Trophoblast cell (in vitro differentiated cells and primary cell): ENCODE measurements at regions not wholly inside any gene's neighbourhood (a gene's known extent, or its start where the extent isn't known, plus 50 kb on each side); places are given as distances from the start of the nearest gene placed in this dataset.
A peak's percentile ranks its signal among the peaks of the same experiment; 100 is the strongest.
"Not testable (repeated sequence)": the region's sequence is repeated elsewhere in the genome, so short reads cannot be mapped to it uniquely, and the experiment has no call there.

Source experiments
- DNase-seq, 2 donors: peaks; one replicate each; pipeline ENCODE4 v3.0.0-alpha.2; 2016
- H2AFZ ChIP-seq: 2 replicates; pipeline ENCODE4 v1.6.1; 2013; ENCODE audit warnings: low read length, moderate library complexity, mild to moderate bottlenecking; ENCODE audit not compliant: insufficient read depth, poor library complexity
- H2AK5ac ChIP-seq: 2 replicates; pipeline ENCODE4 v1.6.1; 2013; ENCODE audit warnings: mild to moderate bottlenecking, low read length
- H2BK120ac ChIP-seq: 2 replicates; pipeline ENCODE4 v1.6.1; 2013; ENCODE audit warnings: low read length, mild to moderate bottlenecking, moderate library complexity; ENCODE audit not compliant: insufficient read depth, poor library complexity
- H2BK12ac ChIP-seq: 2 replicates; pipeline ENCODE4 v1.6.1; 2013; ENCODE audit warnings: mild to moderate bottlenecking, low read length, moderate library complexity
- H2BK5ac ChIP-seq: 2 replicates; pipeline ENCODE4 v1.6.1; 2013; ENCODE audit warnings: low read length, low read depth, moderate library complexity, mild to moderate bottlenecking; ENCODE audit not compliant: poor library complexity
- H3K14ac ChIP-seq: 2 replicates; pipeline ENCODE4 v1.6.1; 2013; ENCODE audit warnings: mild to moderate bottlenecking, low read length
- H3K18ac ChIP-seq: 2 replicates; pipeline ENCODE4 v1.6.1; 2013; ENCODE audit warnings: mild to moderate bottlenecking, low read length
- H3K23ac ChIP-seq: 2 replicates; pipeline ENCODE4 v1.6.1; 2013; ENCODE audit warnings: low read length
- H3K27ac ChIP-seq: 2 replicates; pipeline ENCODE4 v1.5.1; 2013; ENCODE audit warnings: low read depth, mild to moderate bottlenecking, inconsistent platforms, low read length, moderate library complexity
- H3K27me3 ChIP-seq: 2 replicates; pipeline ENCODE4 v1.6.1; 2013; ENCODE audit warnings: inconsistent platforms, mild to moderate bottlenecking, low read length, moderate library complexity; ENCODE audit not compliant: insufficient read depth
- H3K36me3 ChIP-seq, 2 experiments: 1 replicate in 1 of 2; 2 replicates in 1 of 2; pipeline ENCODE4 v1.6.1; 2013; ENCODE audit warnings: low read length in 2 of 2, mild to moderate bottlenecking in 2 of 2, moderate library complexity in 1 of 2; ENCODE audit not compliant: insufficient read depth in 2 of 2, control insufficient read depth in 1 of 2
- H3K4ac ChIP-seq: 2 replicates; pipeline ENCODE4 v1.6.1; 2013; ENCODE audit warnings: low read depth, mild to moderate bottlenecking, low read length, moderate library complexity
- H3K4me1 ChIP-seq, 2 experiments: 1 replicate in 1 of 2; 2 replicates in 1 of 2; pipeline ENCODE4 v1.6.1; 2013; ENCODE audit warnings: low read length in 2 of 2, mild to moderate bottlenecking in 2 of 2, moderate library complexity in 1 of 2; ENCODE audit not compliant: insufficient read depth in 2 of 2, control insufficient read depth in 1 of 2
- H3K4me2 ChIP-seq: 2 replicates; pipeline ENCODE4 v1.6.1; 2013; ENCODE audit warnings: inconsistent platforms, mild to moderate bottlenecking, low read length, moderate library complexity
- H3K4me3 ChIP-seq: 2 replicates; pipeline ENCODE4 v1.5.1; 2013; ENCODE audit warnings: mild to moderate bottlenecking, low read depth, low read length, inconsistent platforms
- H3K79me1 ChIP-seq: one replicate; pipeline ENCODE4 v1.6.1; 2013; ENCODE audit warnings: low read length
- H3K79me2 ChIP-seq: 2 replicates; pipeline ENCODE4 v1.6.1; 2013; ENCODE audit warnings: low read length, mild to moderate bottlenecking; ENCODE audit not compliant: control insufficient read depth, insufficient read depth, poor library complexity
- H3K9ac ChIP-seq: 2 replicates; pipeline ENCODE4 v1.6.1; 2013; ENCODE audit warnings: mild to moderate bottlenecking, low read length
- H3K9me3 ChIP-seq: 2 replicates; pipeline ENCODE4 v1.6.1; 2013; ENCODE audit warnings: low read depth, mild to moderate bottlenecking, control low read depth, inconsistent platforms, low read length; ENCODE audit not compliant: insufficient read depth
- H4K12ac ChIP-seq: 2 replicates; pipeline ENCODE4 v1.6.1; 2013; ENCODE audit warnings: low read depth, mild to moderate bottlenecking, low read length, moderate library complexity
- H4K8ac ChIP-seq: 2 replicates; pipeline ENCODE4 v1.6.1; 2013; ENCODE audit warnings: low read depth, mild to moderate bottlenecking, low read length, moderate library complexity
- H4K91ac ChIP-seq: one replicate; pipeline ENCODE4 v1.6.1; 2013; ENCODE audit warnings: low read depth, mild to moderate bottlenecking, low read length, moderate library complexity
- WGBS: extraction: QIAGEN DNeasy Blood & Tissue Kit; methylation state at CpG from one replicate; pipeline ENCODE4 v1.1.7; 2013; ENCODE audit warnings: missing lambda C conversion rate; ENCODE audit not compliant: insufficient read length, insufficient coverage; ENCODE audit errors: extremely low coverage; 5-methylcytosine and 5-hydroxymethylcytosine counted together

DNA sequence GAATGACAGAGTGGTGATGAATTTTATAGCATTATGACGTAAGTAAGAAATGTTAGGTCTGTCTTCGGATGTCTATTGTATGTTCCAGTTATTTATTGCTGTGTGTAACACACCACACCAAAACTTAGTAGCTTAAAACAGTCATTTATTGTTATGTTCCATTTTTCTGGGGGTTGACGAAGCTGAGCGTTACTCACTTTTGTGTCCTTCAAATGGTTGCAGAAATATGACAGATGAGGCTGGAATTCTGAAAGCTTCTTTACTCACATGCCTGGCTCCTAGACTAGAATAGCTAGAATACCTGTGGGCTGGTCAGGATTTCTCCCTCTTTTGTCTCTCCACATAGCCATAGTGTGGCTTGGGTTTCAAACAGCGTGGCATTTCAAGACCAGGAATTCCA, 62.1 kb upstream of the S1PR1 start:
- no peak overlapping the region for H2BK12ac ChIP-seq
- H3K14ac ChIP-seq: no peak overlapping the region
- no CpG with 5 or more reads among the region's 5 CpGs for WGBS
- H3K27ac ChIP-seq: no peak overlapping the region
- H3K18ac ChIP-seq: no peak overlapping the region
- no peaks in the 10 kb centered on the region for H3K9me3 ChIP-seq
- no peak overlapping the region for H2BK5ac ChIP-seq
- H3K27me3 ChIP-seq: no peaks in the 10 kb centered on the region
- no peak overlapping the region for H2AK5ac ChIP-seq
- no peak overlapping the region for H4K91ac ChIP-seq
- no peak overlapping the region for H4K12ac ChIP-seq
- DNase-seq: peak; percentile 72 to 92
- H3K79me2 ChIP-seq: no peaks in the 10 kb centered on the region
- H4K8ac ChIP-seq: no peak overlapping the region
- H3K4me2 ChIP-seq: peak overlapping the region; percentile 34
- H3K4me3 ChIP-seq: no peak overlapping the region
- H3K23ac ChIP-seq: no peak overlapping the region
- no peaks in the 10 kb centered on the region for H3K4me1 ChIP-seq
- no peak overlapping the region for H3K9ac ChIP-seq
- no peaks in the 10 kb centered on the region for H3K79me1 ChIP-seq
- H2AFZ ChIP-seq: no peak overlapping the region
- H2BK120ac ChIP-seq: no peak overlapping the region
- no peaks in the 10 kb centered on the region for H3K36me3 ChIP-seq
- H3K4ac ChIP-seq: no peak overlapping the region

GRCh38 chr1:101174298-101174697, 62.5 kb upstream of the S1PR1 start:
- not testable (repeated sequence) for H3K4me1 ChIP-seq, H2BK5ac ChIP-seq, H2BK120ac ChIP-seq, H3K4me2 ChIP-seq, H4K8ac ChIP-seq, H3K9ac ChIP-seq, H3K79me1 ChIP-seq, H2AFZ ChIP-seq, H4K91ac ChIP-seq, H3K27me3 ChIP-seq, H3K4ac ChIP-seq, H4K12ac ChIP-seq, H3K4me3 ChIP-seq, H3K9me3 ChIP-seq, H3K27ac ChIP-seq, DNase-seq, H2BK12ac ChIP-seq, H3K36me3 ChIP-seq, H3K23ac ChIP-seq, H3K79me2 ChIP-seq, H3K18ac ChIP-seq, H2AK5ac ChIP-seq, H3K14ac ChIP-seq
- WGBS: no CpG with 5 or more reads among the region's 4 CpGs

- DNase-seq: no peak
- Histone ChIP-seq H4K91ac (no peak overlapping the region), H3K4me3 (no peak overlapping the region), H3K4ac (no peak overlapping the region), H3K36me3 (no peaks in the 10 kb centered on the region), H2AFZ (no peak overlapping the region), H3K27ac (no peak overlapping the region), H2AK5ac (no peak overlapping the region), H3K79me2 (no peaks in the 10 kb centered on the region), H4K8ac (no peak overlapping the region), H3K9ac (no peak overlapping the region), H3K4me1 (peaks cover 0 to 2% of the 10 kb centered on the region in 2 experiments), H2BK12ac (no peak overlapping the region), H2BK120ac (no peak overlapping the region), H3K18ac (no peak overlapping the region), H3K14ac (no peak overlapping the region), H2BK5ac (no peak overlapping the region), H4K12ac (no peak overlapping the region), H3K4me2 (no peak overlapping the region), H3K23ac (no peak overlapping the region), H3K79me1 (no peaks in the 10 kb centered on the region), H3K27me3 (no peaks in the 10 kb centered on the region), H3K9me3 (no peaks in the 10 kb centered on the region)
- no CpG with 5 or more reads among the region's 4 CpGs for WGBS
Measured at GRCh38 chr1:101170506-101171050, 66.2 kb upstream of the S1PR1 start.

DNA sequence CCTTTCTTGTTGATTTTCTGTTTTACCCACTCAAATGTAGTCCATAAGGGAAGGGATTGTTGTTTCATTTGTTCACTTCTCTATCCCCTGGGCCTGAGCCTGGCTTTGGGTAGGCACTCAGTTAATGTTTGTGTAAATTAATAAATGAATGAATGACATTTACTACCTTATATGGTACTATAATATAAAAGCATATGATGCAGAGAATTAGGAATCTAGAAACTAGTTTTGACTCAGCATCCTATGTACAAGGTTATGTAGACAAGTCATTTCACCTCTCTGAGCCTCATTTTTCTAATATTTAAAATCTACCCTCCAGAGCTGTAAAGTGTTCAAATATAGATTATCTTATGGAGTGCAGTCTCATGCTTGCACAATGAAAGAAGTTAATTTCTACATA, 68.9 kb upstream of the S1PR1 start:
- Histone ChIP-seq H3K79me1 (no peaks in the 10 kb centered on the region), H3K27ac (no peak overlapping the region), H4K91ac (no peak overlapping the region), H3K4me3 (no peak overlapping the region), H3K9me3 (no peaks in the 10 kb centered on the region), H3K9ac (no peak overlapping the region), H3K4ac (no peak overlapping the region), H3K14ac (no peak overlapping the region), H2AK5ac (no peak overlapping the region), H2AFZ (no peak overlapping the region), H4K8ac (no peak overlapping the region), H2BK12ac (no peak overlapping the region), H3K4me2 (no peak overlapping the region), H4K12ac (no peak overlapping the region), H2BK120ac (no peak overlapping the region), H3K4me1 (peaks cover 0 to 2% of the 10 kb centered on the region in 2 experiments), H3K27me3 (no peaks in the 10 kb centered on the region), H3K79me2 (no peaks in the 10 kb centered on the region), H3K23ac (no peak overlapping the region), H3K18ac (no peak overlapping the region), H2BK5ac (no peak overlapping the region), H3K36me3 (no peaks in the 10 kb centered on the region)
- no peak for DNase-seq
